Fibroblast of pulmonary artery (primary cell): ENCODE measurements at regions not wholly inside any gene's neighbourhood (a gene's known extent, or its start where the extent isn't known, plus 50 kb on each side); places are given as distances from the start of the nearest gene placed in this dataset.

ENCODE experiments used
- DNase-seq: peaks from one replicate; pipeline ENCODE4 v3.0.0-alpha.2; 2010; ENCODE audit warnings: low read depth
- H3K4me3 ChIP-seq: replicated peaks from 2 replicates; pipeline ENCODE4 v1.5.1; 2011; ENCODE audit warnings: low read depth, mild to moderate bottlenecking, control low read depth, low read length, moderate library complexity
- TF ChIP-seq, protein P1 (sequence below): IDR thresholded peaks from 2 replicates; pipeline ENCODE4 v1.5.1; 2011; ENCODE audit warnings: mild to moderate bottlenecking, control low read depth, low read length, inconsistent platforms; ENCODE audit errors: missing control alignments

DNA sequence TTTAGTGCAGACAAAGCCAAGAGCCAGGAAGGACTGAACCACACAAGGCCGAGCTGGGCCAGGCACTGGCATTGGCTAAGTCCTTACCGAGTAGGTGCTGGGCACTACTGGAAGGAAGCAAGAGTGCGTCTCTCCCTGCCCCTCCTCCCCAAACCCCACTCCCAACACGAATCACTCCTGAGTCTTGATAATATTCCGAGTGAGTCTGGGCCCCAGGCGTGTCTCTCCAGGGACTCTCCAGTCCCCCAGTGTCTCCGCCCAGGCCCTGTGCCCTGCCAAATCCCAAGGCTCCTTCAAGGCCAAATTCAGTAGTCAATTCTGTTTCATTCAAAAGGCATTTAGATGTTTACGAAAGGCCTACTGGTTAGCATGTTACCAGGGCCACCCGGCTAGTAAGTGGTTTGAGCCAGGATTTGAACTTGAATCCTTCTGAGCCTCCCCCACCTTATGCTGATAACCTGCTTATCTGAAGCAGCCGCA is 82.8 kb downstream of the GLI2 start:
- H3K4me3 ChIP-seq = no peak overlapping the region
- peak; percentile 89 for DNase-seq
- TF ChIP-seq, protein P1, sequence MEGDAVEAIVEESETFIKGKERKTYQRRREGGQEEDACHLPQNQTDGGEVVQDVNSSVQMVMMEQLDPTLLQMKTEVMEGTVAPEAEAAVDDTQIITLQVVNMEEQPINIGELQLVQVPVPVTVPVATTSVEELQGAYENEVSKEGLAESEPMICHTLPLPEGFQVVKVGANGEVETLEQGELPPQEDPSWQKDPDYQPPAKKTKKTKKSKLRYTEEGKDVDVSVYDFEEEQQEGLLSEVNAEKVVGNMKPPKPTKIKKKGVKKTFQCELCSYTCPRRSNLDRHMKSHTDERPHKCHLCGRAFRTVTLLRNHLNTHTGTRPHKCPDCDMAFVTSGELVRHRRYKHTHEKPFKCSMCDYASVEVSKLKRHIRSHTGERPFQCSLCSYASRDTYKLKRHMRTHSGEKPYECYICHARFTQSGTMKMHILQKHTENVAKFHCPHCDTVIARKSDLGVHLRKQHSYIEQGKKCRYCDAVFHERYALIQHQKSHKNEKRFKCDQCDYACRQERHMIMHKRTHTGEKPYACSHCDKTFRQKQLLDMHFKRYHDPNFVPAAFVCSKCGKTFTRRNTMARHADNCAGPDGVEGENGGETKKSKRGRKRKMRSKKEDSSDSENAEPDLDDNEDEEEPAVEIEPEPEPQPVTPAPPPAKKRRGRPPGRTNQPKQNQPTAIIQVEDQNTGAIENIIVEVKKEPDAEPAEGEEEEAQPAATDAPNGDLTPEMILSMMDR = no peak

DNA sequence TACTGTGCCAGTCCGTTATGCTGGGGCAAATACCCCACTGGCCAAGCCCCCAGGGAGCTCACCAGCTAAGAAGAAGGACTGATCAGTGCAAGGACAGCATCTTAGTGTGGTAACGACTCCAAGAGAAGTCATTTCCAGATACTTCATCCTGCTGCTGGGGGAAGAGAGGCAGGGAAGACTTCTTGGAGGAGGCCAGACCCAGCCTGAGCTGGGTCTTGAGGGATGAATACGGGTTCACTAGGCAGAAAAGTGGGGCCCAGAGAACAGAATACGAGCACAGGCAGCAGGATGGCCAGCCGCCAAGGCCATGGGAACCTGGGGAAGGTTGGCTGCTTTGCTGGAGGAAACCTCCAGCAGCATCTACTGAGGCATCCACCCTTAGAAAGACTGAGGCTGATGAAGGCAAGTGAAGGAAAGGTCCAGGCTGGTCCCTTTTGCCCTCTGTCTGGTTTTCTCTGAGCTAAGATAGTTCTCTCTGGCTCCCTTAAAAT is 84.1 kb downstream of the GLI2 start:
- no peak for DNase-seq
- H3K4me3 ChIP-seq = no peak overlapping the region
- TF ChIP-seq, protein P1 = no peak

DNA sequence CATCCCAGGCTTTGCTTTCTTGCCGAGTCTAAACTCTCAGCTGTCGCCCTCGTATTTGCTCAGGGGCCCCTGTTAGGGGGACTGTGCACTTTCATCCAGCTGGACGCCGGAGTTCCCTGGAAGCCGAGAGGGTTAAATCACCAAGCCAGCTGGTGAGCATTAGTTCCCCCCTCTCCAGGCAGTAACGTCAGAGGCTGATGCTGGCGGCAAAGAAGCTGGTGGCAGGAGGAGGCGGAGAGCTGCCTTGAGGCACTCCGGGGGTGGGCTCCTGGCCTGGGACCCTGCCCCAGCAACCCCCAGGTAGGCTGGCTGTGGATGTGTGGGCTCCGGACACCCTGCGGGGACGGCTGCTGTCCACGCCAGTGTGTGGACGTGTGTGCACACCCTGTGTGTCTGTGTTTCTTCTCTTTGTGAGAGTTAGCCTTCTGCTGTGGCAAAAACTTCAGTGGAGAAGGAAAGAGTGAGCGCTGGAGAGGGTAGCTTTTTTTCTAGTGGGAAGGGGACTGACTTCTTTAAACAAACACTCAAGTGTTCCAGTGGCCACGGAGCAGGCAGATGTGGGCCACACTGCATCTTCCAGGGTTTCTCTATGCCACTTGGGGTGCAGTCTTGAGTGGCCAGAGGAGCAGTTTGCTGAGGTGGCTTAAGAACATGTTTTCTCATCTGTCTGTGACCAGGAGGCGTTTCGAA is 84.7 kb downstream of the GLI2 start:
- H3K4me3 ChIP-seq = peak overlapping the region; percentile 6
- TF ChIP-seq, protein P1 = no peak
- DNase-seq = peak; percentile 58

DNA sequence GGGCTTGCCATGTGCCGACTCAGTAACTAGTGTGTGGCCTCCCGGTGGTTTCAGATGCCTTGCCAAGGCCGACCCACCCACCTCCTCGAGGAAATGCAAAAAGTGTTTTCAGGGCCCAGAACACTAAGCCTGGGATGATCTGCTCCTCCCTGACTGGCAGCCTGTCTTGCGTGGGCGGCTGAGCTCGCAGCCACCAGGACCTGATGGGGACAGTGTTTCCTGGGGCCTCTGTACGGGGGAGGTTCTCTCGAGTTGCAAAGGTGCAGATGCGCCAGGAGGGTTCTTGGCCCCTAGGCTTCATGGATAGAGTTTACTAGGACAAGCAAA is 85.2 kb downstream of the GLI2 start:
- DNase-seq = peak; percentile 55
- TF ChIP-seq, protein P1 = no peak
- no peak overlapping the region for H3K4me3 ChIP-seq

DNA sequence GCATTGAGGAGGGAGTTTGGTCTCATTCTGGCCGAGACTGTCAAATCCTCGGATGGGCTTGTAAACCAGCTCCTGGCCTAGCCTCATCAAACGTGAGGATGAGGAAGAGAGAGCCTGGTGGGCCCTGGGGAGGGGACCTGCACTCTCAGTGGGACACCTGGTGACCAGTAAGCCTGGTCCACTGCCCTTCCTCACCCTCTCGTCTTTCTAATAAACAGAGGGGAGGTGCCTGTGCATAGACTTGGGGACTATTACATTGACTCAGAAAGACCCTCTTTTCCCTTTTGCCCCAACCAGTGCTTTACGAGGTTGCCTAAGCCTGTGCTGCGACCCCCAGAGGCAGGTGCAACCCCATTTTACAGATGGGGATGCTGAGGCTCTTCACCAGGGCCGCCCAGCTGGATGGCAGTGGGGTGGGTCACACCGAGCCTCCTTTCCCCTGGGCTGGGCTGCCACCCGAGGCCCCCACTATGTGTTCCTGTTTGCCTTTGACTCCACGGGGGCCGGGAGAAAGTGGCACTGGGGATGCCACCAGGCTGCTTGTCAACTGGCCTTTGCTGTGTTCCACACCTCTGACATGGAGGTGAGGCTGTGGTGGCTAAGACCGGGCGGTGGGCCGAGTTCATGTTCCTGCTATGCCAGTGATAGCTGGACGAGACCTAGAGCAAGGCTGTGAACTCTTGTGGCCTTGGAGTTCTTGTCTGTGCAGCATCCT is 85.9 kb downstream of the GLI2 start:
- TF ChIP-seq, protein P1 = no peak
- DNase-seq = no peak
- H3K4me3 ChIP-seq = no peak overlapping the region

DNA sequence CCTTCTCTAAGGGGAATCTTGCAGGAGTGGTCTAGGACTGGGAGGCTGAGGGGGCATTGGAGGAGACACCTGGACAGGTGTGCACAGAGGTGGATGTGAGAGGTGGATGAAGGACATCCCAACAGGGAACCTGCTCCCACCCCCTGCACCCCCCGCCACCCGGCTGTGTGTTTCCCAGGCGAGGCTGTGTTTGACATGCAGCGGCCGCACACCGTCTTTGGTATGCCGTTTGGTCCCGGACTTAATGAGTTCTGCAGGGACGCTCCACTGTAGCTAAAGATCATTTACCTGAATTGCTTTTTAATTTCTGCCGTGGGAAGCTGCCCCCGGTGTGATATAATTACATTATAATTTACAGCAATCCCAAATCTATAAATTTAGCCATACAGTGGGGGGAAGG is 87.3 kb downstream of the GLI2 start:
- H3K4me3 ChIP-seq = no peak overlapping the region
- TF ChIP-seq, protein P1 = no peak
- DNase-seq = no peak
